G401.6 (cell line): ENCODE measurements at regions not wholly inside any gene's neighbourhood (a gene's known extent, or its start where the extent isn't known, plus 50 kb on each side); places are given as distances from the start of the nearest gene placed in this dataset.
A peak's percentile ranks its signal among the peaks of the same experiment; 100 is the strongest.
"Not testable (repeated sequence)": the region's sequence is repeated elsewhere in the genome, so short reads cannot be mapped to it uniquely, and the experiment has no call there.

ENCODE experiments used
- FAIRE-seq: peaks from 2 replicates; lab custom pipeline; 2012; peaks lifted over from hg19 to GRCh38; lab: Jason Lieb, UNC

- FAIRE-seq, result peak; percentile 61
These were observed 292.9 kb downstream of the LTN1 start for GRCh38 chr21:28699596-28700259.

DNA sequence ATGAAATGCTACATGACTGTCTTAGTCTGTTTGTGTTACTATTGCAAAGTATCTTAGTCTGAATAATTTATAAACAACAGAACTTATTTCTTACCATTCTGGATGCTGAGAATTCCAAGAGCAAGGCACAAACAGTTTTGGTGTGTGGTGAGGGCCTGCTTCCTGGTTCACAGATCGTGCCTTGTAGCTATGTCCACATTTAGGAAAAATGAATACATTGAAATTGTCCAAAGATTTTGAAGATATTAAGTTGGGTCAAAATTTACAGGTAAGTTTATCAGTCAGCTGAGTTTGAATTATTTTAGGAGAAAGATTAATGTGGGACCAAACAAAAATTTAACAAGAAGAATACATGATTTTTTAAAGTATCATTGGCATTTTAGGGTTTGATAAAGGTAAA lies 293.5 kb downstream of the LTN1 start:
- FAIRE-seq, result no peak

DNA sequence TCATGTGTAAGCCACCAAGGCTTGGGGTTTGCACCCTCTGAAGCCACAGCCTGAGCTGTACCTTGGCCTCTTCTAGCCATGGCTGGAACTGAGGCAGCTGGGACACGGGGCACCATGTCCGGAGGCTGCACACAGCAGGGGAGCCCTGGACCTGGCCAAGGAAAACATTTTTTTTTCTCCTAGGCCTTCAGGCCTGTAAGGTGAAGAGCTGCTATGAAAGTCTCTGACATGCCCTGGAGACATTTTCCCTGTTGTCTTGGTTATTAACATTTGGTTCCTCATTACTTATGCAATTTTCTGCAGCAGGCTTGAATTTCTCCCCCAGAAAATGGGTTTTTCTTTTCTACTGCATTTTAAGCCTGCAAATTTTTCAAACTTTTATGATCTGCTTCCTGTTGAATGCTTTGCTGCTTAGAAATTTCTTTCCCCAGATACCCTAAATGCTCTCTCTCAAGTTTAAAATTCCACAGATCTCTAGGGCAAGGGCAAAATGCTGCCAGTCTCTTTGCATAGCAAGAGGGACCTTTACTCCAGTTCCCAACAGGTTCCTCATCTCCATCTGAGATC lies 295.8 kb downstream of the LTN1 start:
- no peak for FAIRE-seq

DNA sequence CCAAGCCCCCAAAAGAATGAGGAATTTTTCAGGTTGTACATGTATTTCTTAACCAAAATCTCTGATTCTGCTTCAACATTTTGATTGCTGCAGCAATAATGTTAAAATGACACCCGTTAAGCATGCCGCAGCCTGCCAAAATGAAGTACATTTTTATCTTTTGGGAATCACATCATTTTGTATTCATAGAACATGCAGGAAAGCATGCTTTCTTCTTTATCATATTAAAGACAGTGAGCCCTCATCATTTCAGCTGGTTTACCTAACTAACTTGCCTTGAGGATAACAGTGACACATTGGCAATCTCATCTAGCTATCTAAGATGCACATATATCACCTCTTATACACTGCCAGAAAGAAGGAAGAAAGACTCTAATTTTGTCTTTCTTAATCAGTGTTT lies 299.2 kb downstream of the LTN1 start:
- no peak for FAIRE-seq

GRCh38 chr21:28690196-28690595 lies 302.5 kb downstream of the LTN1 start:
- FAIRE-seq, result no peak

DNA sequence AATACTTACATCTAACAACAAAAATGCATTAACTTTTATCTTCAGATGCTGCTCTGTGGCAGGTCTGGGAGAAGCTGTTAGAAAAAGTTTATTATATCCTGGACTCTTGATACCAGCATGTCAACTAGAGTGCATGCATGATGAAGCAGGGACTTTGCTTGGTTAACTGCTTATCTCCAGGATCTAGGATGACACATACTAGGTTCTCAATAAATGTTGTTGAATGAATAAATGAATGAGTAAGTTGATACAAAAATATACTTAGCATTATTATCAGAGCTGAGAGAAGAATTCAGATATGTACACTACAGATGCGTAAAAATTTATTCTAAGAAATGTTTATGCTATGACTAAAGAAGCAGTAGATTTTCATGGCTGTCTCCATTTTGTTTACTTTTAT lies 304.3 kb downstream of the LTN1 start:
- no peak for FAIRE-seq

GRCh38 chr21:28687586-28687985 lies 305.1 kb downstream of the LTN1 start:
- FAIRE-seq, result no peak

DNA sequence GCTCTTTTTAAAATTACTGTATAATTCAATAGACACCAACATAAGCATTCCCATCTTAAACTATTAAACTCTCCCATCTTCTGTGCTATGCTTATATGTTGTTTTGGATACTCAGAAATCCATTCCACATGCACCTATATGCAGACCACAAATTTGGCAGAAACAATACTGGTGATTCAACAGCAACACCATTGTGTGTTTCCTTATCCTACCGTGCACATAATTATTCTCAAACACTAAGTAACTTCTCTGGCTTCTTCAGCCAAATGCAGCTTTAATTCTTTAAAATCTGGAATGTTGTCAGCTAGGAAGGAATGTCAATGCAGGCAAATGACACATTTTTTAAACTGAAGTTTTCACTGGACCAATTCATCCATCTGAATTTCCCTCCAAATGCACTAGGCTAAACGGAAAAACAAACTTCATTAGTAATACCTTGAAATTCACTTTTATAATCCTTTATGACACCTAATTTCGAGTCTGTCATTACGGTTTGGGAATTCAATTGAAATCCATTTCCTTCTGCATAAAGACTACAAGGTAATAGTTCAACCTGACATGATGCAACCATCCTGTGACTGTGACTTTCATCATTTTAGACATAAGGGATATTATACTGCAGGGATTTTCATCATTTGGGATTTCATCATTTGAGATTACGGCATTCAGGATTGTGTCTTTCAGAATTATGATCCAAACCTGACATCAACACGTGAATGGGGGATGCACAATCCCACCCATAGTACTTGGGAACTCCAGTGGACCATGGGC lies 308.5 kb downstream of the LTN1 start:
- FAIRE-seq, result no peak

- peak; percentile 59 for FAIRE-seq
These were observed 309.8 kb downstream of the LTN1 start for GRCh38 chr21:28682884-28683283.

DNA sequence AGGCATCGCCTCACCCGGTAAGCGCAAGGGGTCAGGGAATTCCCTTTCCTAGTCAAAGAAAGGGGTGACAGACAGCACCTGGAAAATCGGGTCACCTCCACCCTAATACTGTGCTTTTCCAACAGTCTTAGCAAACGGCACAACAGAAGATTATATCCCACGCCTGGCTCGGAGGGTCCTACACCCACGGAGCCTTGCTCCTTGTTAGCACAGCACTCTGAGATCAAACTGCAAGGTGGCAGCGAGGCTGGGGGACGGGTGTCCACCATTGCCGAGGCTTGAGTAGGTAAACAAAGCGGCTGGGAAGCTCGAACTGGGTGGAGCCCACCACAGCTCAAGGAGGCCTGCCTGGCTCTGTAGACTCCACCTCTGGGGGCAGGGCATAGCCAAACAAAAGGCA lies 315.6 kb downstream of the LTN1 start:
- FAIRE-seq, result not testable (repeated sequence)

- no peak for FAIRE-seq
These were observed 317.2 kb downstream of the LTN1 start for GRCh38 chr21:28675331-28676041.

GRCh38 chr21:28674763-28675162 lies 317.9 kb downstream of the LTN1 start:
- no peak for FAIRE-seq

- FAIRE-seq, result no peak
These were observed 321.0 kb downstream of the LTN1 start for GRCh38 chr21:28671549-28672195.

DNA sequence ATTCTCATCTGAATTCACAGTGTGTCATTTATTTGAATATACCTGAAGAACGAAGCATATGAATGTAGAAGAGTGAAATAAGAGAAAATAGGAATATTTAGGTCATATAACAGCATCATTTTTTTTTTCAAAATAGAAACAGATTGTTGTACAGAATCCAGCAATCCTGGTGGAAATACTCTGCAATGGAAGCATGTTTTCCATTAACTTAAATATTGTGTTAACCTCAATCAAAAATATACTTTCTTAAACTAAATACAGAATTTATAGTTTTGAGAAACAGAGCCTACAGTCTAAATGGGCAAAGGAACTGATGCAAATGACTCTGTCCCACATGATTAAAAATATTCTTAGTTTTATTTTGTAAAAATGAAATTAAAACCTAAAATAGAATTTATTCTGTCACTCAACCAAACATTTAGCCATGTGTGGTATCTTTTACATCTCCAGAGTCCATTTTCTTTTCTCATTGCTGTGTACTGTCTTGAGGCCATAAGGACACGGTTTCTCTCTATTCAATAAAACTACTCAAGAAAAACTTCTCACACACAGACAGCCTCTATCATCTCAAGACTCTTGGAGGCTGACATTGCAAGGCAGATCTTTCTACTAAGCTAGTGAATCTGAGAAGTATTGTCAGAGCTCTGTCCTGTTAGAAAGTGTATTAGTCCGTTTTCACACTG lies 322.6 kb downstream of the LTN1 start:
- FAIRE-seq, result no peak

DNA sequence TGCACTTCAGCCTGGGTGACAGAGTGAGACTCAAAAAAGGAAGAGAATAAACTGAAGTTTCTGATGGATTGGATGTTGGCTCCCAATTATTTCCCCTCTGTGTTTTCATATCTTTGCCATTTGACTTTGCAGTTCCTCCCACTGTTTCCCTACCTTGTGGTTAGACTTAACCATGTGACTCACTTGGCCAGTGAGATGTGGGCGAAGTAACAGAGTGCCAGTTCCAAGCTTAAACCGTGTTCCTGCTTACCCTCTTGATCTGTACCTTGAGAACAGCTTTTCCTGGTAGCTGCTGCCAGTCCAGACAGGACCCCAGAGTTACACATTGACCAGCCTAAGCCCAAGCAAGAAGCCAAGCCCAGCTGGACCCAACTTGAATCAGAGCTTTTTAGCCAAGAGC lies 323.4 kb downstream of the LTN1 start:
- no peak for FAIRE-seq

GRCh38 chr21:28663754-28664153 lies 328.9 kb downstream of the LTN1 start:
- FAIRE-seq, result peak; percentile 63

DNA sequence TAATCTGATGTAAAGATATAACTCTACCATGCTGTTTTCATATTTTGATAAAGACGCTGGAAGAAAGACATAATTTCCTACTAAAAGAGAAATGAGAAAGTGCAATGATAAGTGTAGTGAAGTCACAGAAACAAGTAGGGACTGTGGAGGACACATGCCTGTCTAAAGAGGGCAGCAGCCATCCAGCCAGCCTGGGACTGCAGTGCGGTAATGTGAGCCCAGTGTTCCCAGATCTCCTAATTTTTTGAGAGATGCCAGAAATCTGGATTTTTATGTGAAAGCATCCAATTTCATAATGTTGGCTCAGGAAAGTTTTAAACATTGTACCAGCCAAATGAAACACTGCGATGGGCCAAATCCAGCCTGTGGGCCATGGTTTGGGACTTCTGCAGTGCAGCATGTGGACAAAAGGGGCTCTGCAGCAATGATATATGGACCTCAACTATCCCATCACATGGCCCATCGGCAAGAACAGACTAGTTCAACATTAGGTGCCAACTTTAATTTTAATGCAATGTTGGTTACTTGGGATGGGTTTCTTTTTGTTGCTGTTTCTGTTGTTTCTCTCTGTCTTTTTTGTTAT lies 329.5 kb downstream of the LTN1 start:
- FAIRE-seq, result no peak

GRCh38 chr21:28657566-28657965 lies 335.1 kb downstream of the LTN1 start:
- FAIRE-seq, result no peak

DNA sequence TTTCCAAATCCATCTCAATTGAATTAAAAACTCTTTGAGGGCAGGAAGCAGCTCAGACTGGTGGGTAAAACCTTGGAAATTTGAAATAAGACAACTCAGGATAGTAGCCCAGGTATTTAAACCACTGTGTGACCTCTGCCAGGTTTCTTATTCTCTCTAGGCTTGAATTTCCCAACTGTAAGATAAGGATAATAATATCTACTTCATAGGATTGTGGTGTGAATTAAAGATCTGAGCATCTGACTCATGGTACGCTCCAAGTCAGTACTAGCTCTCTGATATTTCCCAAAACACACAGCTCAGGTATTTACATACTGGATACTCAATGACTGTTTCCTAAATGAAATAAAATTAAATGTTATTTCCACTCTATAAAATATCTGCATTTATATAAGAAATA lies 337.2 kb downstream of the LTN1 start:
- peak; percentile 13 for FAIRE-seq

DNA sequence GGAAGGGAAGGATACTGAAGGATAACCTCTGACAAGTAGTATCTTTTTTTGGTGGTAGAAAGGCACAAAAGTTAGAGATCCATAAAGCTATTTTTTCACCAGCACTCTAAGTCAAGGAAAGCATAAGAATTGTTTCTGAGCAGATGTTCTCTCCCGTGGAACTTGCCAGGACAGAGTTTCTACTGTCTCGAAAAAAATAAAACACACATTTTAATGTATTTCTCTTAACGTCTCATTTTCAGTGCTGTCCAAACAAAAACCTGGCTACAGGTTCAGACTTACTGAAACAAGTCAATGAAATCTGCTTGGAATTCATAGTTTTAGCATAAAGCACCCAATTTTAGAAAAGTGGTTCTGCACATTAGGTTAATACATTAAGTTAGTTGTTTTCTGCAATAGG lies 338.3 kb downstream of the LTN1 start:
- peak; percentile 13 for FAIRE-seq

DNA sequence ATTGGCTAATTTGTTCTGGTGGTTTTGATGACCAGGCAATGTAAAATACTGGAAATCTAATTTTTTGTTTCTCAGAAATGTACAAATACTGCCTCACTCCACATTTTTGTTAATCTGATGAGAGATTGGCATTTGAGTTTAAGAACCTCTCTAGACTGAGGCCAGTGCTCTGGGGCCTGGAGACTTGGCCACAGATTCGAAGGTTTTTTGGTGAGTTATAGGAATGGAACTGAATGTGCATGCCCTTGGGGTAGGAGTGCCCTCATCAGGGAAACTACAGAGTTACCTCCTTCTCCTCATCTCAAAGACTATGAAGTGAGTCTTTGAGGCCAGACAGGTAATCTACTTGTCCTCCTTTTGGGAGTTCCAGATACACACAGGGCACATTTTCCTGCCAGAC lies 347.9 kb downstream of the LTN1 start:
- FAIRE-seq, result no peak

GRCh38 chr21:28642891-28643290 lies 349.8 kb downstream of the LTN1 start:
- no peak for FAIRE-seq
